Right renal cortex interstitium (tissue), 3 donors: ENCODE measurements at regions not wholly inside any gene's neighbourhood (a gene's known extent, or its start where the extent isn't known, plus 50 kb on each side); places are given as distances from the start of the nearest gene placed in this dataset.

Experiments used
- DNase-seq, 3 donors: peaks; one replicate each; pipeline ENCODE4 v3.0.0-alpha.2; 2013; ENCODE audit warnings: low read depth in 3 of 3, low spot score in 2 of 3

- DNase-seq, result no peak
Observed at GRCh38 chr2:155099784-155100183, 401.3 kb downstream of the KCNJ3 start.

- DNase-seq, result no peak
Observed at GRCh38 chr2:155095613-155096012, 397.1 kb downstream of the KCNJ3 start.

GRCh38 chr2:155080373-155080772 is 381.9 kb downstream of the KCNJ3 start:
- no peak for DNase-seq

- no peak for DNase-seq
Observed at GRCh38 chr2:155070489-155070888, 372.0 kb downstream of the KCNJ3 start.

- DNase-seq, result no peak
Observed at GRCh38 chr2:155062922-155063258, 364.4 kb downstream of the KCNJ3 start.

GRCh38 chr2:155062250-155062921 is 363.9 kb downstream of the KCNJ3 start:
- DNase-seq, result no peak

GRCh38 chr2:155060896-155061295 is 362.4 kb downstream of the KCNJ3 start:
- DNase-seq, result no peak

GRCh38 chr2:155054712-155055111 is 356.2 kb downstream of the KCNJ3 start:
- DNase-seq, result no peak

- no peak for DNase-seq
Observed at GRCh38 chr2:155043097-155043496, 344.6 kb downstream of the KCNJ3 start.

GRCh38 chr2:155035308-155035707 is 336.8 kb downstream of the KCNJ3 start:
- no peak for DNase-seq

GRCh38 chr2:155033652-155034051 is 335.2 kb downstream of the KCNJ3 start:
- DNase-seq, result no peak

- no peak for DNase-seq
Observed at GRCh38 chr2:155030296-155030695, 331.8 kb downstream of the KCNJ3 start.

GRCh38 chr2:155026651-155027174 is 328.2 kb downstream of the KCNJ3 start:
- DNase-seq, result no peak

- no peak for DNase-seq
Observed at GRCh38 chr2:155023674-155024073, 325.2 kb downstream of the KCNJ3 start.

GRCh38 chr2:155022531-155022930 is 324.0 kb downstream of the KCNJ3 start:
- no peak for DNase-seq

GRCh38 chr2:155021618-155022017 is 323.1 kb downstream of the KCNJ3 start:
- no peak for DNase-seq

GRCh38 chr2:155020246-155020645 is 321.8 kb downstream of the KCNJ3 start:
- DNase-seq, result no peak

- no peak for DNase-seq
Observed at GRCh38 chr2:155010925-155011324, 312.4 kb downstream of the KCNJ3 start.

GRCh38 chr2:154995361-154995760 is 296.9 kb downstream of the KCNJ3 start:
- DNase-seq, result no peak

GRCh38 chr2:154992826-154993225 is 294.3 kb downstream of the KCNJ3 start:
- DNase-seq, result peak in 1 of 3 donors; percentile 6

- DNase-seq, result no peak
Observed at GRCh38 chr2:154978710-154979109, 280.2 kb downstream of the KCNJ3 start.

- DNase-seq, result no peak
Observed at GRCh38 chr2:154978244-154978643, 279.7 kb downstream of the KCNJ3 start.

GRCh38 chr2:154974041-154974440 is 275.5 kb downstream of the KCNJ3 start:
- DNase-seq, result no peak
